Loucy (cell line): ENCODE measurements at regions not wholly inside any gene's neighbourhood (a gene's known extent, or its start where the extent isn't known, plus 50 kb on each side); places are given as distances from the start of the nearest gene placed in this dataset.

ENCODE experiments used
- H2AFZ ChIP-seq: fragments of 200-600 bp; sonication (generic); 2 replicates; pipeline ENCODE4 v1.6.0; 2016; ENCODE audit warnings: antibody characterized with exemption, mild to moderate bottlenecking, low read length, moderate library complexity
- H3F3A ChIP-seq: fragments of 200-600 bp; 2 replicates; pipeline ENCODE4 v1.6.0; 2016; ENCODE audit warnings: antibody characterized with exemption, low read depth, mild to moderate bottlenecking
- H3K27me3 ChIP-seq: fragments of 200-600 bp; sonication (generic); 2 replicates; pipeline ENCODE4 v1.6.1; 2014; ENCODE audit warnings: low read length, mild to moderate bottlenecking; ENCODE audit not compliant: insufficient read depth, poor library complexity, severe bottlenecking
- H3K36me3 ChIP-seq: fragments of 200-600 bp; sonication (generic); 2 replicates; pipeline ENCODE4 v1.6.1; 2016; ENCODE audit warnings: low read length; ENCODE audit not compliant: insufficient read depth
- H3K4me1 ChIP-seq: fragments of 200-600 bp; sonication (generic); 2 replicates; pipeline ENCODE4 v1.5.1; 2014; ENCODE audit warnings: low read length, mild to moderate bottlenecking; ENCODE audit not compliant: insufficient read depth, poor library complexity, severe bottlenecking
- H3K4me2 ChIP-seq: fragments of 200-600 bp; sonication (generic); 2 replicates; pipeline ENCODE4 v1.6.0; 2014; ENCODE audit warnings: antibody characterized with exemption, low read length, low read depth, mild to moderate bottlenecking; ENCODE audit not compliant: poor library complexity, severe bottlenecking
- H3K4me3 ChIP-seq: fragments of 200-600 bp; sonication (generic); 2 replicates; pipeline ENCODE4 v1.5.1; 2014; ENCODE audit warnings: low read length, mild to moderate bottlenecking, mixed read lengths; ENCODE audit not compliant: poor library complexity, severe bottlenecking
- H3K79me2 ChIP-seq: fragments of 200-600 bp; sonication (generic); 2 replicates; pipeline ENCODE4 v1.6.1; 2014; ENCODE audit warnings: low read length; ENCODE audit not compliant: insufficient read depth
- H3K9ac ChIP-seq: fragments of 200-600 bp; sonication (generic); 2 replicates; pipeline ENCODE4 v1.6.0; 2014; ENCODE audit warnings: mild to moderate bottlenecking, low read depth, low read length, moderate library complexity; ENCODE audit not compliant: poor library complexity, severe bottlenecking
- H3K9me2 ChIP-seq: fragments of 200-600 bp; sonication (generic); replicated peaks from 2 replicates; pipeline ENCODE4 v1.6.1; 2016; ENCODE audit warnings: low read depth, low read length, mixed read lengths
- H3K9me3 ChIP-seq: fragments of 200-600 bp; sonication (generic); 2 replicates; pipeline ENCODE4 v1.6.1; 2014; ENCODE audit warnings: mild to moderate bottlenecking, antibody characterized with exemption, low read length, low read depth; ENCODE audit not compliant: insufficient read depth
- H4K20me1 ChIP-seq: fragments of 200-600 bp; sonication (generic); 2 replicates; pipeline ENCODE4 v1.6.0; 2014; ENCODE audit warnings: antibody characterized with exemption, low read length, mild to moderate bottlenecking; ENCODE audit not compliant: insufficient read depth, poor library complexity, severe bottlenecking
- EZH2phosphoT487 ChIP-seq: fragments of 200-600 bp; IDR thresholded peaks from 2 replicates; pipeline ENCODE4 v1.6.1; 2018; ENCODE audit warnings: antibody characterized with exemption, mild to moderate bottlenecking, moderate library complexity, borderline replicate concordance
- TF ChIP-seq, protein P1 (sequence below): fragments of 200-600 bp; sonication (generic); conservative IDR thresholded peaks from 2 replicates; pipeline ENCODE4 v1.5.1; 2014; ENCODE audit warnings: mild to moderate bottlenecking, antibody characterized with exemption, low read length

DNA sequence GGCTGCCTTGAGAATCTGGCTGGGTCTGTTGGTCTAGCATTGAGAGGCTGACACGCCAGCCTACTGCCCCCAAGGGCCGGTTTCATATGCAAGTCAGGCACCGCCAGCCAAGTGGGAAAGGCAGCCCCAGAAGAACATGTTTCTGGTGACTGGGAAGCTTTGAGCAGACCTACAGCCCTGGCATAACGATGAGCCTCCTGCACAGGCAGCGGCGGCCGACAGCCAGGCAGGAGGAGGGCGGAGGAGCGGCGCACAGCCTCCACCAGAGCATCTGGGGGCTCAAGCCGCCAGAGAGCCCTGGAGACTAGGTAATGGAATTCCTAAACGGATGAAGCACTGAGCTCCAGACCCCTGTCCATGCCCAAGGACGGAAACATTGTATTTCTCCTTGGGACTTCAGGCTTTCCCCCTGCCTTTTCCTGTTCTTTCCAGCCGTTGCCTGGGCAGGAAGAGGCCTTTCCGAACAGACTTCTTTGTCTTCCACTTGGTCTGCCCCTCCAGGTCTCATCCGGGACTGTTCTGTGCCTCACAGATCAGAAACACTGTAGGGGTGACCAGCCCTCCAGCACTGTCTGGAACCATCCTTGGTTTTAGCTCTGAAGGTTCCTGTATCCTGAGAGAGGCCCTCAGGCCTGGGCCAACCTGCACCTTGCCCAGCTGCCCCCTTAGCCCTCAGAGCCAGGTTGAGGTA lies 59.5 kb downstream of the IRF2BP2 start:
- no peaks in the 10 kb centered on the region for H3K9me3 ChIP-seq
- no peaks in the 10 kb centered on the region for H3K36me3 ChIP-seq
- no peaks in the 10 kb centered on the region for H3K9me2 ChIP-seq
- no peak overlapping the region for H3K4me2 ChIP-seq
- no peaks in the 10 kb centered on the region for H4K20me1 ChIP-seq
- no peaks in the 10 kb centered on the region for H3K4me1 ChIP-seq
- TF ChIP-seq, protein P1, sequence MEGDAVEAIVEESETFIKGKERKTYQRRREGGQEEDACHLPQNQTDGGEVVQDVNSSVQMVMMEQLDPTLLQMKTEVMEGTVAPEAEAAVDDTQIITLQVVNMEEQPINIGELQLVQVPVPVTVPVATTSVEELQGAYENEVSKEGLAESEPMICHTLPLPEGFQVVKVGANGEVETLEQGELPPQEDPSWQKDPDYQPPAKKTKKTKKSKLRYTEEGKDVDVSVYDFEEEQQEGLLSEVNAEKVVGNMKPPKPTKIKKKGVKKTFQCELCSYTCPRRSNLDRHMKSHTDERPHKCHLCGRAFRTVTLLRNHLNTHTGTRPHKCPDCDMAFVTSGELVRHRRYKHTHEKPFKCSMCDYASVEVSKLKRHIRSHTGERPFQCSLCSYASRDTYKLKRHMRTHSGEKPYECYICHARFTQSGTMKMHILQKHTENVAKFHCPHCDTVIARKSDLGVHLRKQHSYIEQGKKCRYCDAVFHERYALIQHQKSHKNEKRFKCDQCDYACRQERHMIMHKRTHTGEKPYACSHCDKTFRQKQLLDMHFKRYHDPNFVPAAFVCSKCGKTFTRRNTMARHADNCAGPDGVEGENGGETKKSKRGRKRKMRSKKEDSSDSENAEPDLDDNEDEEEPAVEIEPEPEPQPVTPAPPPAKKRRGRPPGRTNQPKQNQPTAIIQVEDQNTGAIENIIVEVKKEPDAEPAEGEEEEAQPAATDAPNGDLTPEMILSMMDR, result no peak
- TF ChIP-seq EZH2phosphoT487, result no peak
- no peaks in the 10 kb centered on the region for H3K27me3 ChIP-seq
- H2AFZ ChIP-seq, result no peak overlapping the region
- H3K4me3 ChIP-seq, result no peak overlapping the region
- H3F3A ChIP-seq, result no peaks in the 10 kb centered on the region
- H3K9ac ChIP-seq, result no peak overlapping the region
- no peaks in the 10 kb centered on the region for H3K79me2 ChIP-seq

- Histone ChIP-seq H3K9ac (no peak overlapping the region), H4K20me1 (no peaks in the 10 kb centered on the region), H3K4me2 (no peak overlapping the region), H3K4me3 (no peak overlapping the region), H3K79me2 (no peaks in the 10 kb centered on the region), H3K9me3 (no peaks in the 10 kb centered on the region), H3F3A (no peaks in the 10 kb centered on the region), H3K27me3 (no peaks in the 10 kb centered on the region), H2AFZ (no peak overlapping the region), H3K36me3 (no peaks in the 10 kb centered on the region), H3K9me2 (no peaks in the 10 kb centered on the region), H3K4me1 (no peaks in the 10 kb centered on the region)
- TF ChIP-seq, protein P1, result no peak
- TF ChIP-seq EZH2phosphoT487, result no peak
Measured at GRCh38 chr1:234549447-234550021, 60.4 kb downstream of the IRF2BP2 start.

GRCh38 chr1:234546890-234547788 lies 62.8 kb downstream of the IRF2BP2 start:
- Histone ChIP-seq H3K4me3 (no peak overlapping the region), H3K36me3 (no peaks in the 10 kb centered on the region), H2AFZ (no peak overlapping the region), H3K27me3 (no peaks in the 10 kb centered on the region), H3K9ac (no peak overlapping the region), H3K79me2 (no peaks in the 10 kb centered on the region), H3F3A (no peaks in the 10 kb centered on the region), H3K4me1 (no peaks in the 10 kb centered on the region), H4K20me1 (no peaks in the 10 kb centered on the region), H3K9me2 (no peaks in the 10 kb centered on the region), H3K4me2 (no peak overlapping the region), H3K9me3 (no peaks in the 10 kb centered on the region)
- TF ChIP-seq EZH2phosphoT487, result no peak
- TF ChIP-seq, protein P1, result no peak
